WI38 (cell line): ENCODE measurements at regions not wholly inside any gene's neighbourhood (a gene's known extent, or its start where the extent isn't known, plus 50 kb on each side); places are given as distances from the start of the nearest gene placed in this dataset.
A peak's percentile ranks its signal among the peaks of the same experiment; 100 is the strongest.
"Not testable (repeated sequence)": the region's sequence is repeated elsewhere in the genome, so short reads cannot be mapped to it uniquely, and the experiment has no call there.

Source experiments
- H3K4me3 ChIP-seq: 2 replicates; pipeline ENCODE4 v1.5.1; 2011; ENCODE audit warnings: low read depth, mild to moderate bottlenecking, control low read depth, low read length
- TF ChIP-seq, protein P1 (sequence below): IDR thresholded peaks from 2 replicates; pipeline ENCODE4 v1.5.1; 2012; ENCODE audit warnings: low read depth, mild to moderate bottlenecking, control low read depth, low read length

DNA sequence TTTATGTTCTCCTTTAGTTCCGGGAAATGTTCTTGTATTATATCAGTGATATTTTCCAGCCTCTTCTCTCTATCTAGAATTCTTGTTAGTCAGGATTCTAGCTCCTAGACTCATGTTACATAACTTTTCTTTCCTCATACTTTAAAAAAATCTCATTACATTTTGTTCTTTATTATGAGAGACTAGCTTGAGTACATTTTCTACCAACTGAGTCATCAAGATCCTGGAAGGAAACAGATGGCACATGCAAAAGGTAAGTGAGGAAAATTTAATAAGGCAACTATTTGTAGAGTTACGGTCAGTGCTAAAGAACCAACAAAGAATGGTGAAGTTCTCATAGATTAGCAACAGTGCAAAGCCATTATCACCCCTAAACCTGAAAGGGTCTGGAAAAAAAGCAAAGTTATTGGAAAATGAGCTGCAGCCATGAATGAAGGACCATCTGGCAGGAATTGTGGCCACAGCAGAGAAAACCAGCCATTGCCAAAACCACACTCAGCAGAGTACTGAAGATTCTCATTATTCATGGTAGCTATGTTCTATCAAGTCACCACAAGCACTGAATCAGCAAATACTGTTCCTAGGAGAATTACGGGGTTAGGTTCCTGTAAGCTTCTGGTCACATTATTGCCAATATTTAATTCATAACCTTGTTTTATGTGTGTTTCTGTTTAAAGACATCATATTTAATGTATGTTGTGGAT lies 98.3 kb upstream of the C7orf33 start:
- TF ChIP-seq, protein P1, sequence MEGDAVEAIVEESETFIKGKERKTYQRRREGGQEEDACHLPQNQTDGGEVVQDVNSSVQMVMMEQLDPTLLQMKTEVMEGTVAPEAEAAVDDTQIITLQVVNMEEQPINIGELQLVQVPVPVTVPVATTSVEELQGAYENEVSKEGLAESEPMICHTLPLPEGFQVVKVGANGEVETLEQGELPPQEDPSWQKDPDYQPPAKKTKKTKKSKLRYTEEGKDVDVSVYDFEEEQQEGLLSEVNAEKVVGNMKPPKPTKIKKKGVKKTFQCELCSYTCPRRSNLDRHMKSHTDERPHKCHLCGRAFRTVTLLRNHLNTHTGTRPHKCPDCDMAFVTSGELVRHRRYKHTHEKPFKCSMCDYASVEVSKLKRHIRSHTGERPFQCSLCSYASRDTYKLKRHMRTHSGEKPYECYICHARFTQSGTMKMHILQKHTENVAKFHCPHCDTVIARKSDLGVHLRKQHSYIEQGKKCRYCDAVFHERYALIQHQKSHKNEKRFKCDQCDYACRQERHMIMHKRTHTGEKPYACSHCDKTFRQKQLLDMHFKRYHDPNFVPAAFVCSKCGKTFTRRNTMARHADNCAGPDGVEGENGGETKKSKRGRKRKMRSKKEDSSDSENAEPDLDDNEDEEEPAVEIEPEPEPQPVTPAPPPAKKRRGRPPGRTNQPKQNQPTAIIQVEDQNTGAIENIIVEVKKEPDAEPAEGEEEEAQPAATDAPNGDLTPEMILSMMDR = no peak

DNA sequence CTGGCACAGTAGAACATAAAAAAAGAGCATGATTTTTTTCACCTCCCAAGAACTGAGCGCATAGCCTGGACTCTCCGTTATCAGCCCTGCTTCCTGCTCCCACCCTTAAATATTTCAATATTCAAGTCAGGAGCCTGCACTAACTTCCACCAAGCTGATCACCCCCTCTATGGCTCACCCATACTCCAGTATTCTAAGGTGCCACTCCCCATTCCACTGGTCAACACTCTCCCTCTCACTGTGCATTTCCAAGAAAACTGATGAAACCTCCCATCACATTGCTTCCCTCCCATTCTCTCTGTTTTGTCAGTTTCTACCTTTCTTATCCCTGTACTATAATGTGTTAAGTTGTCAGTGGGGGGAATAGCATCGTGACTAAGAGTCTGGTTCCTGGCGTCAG lies 95.0 kb upstream of the C7orf33 start:
- TF ChIP-seq, protein P1 = no peak
- H3K4me3 ChIP-seq = no peak overlapping the region

More for the DNA sequence above, 98.3 kb upstream of the C7orf33 start:
- no peak overlapping the region for H3K4me3 ChIP-seq

DNA sequence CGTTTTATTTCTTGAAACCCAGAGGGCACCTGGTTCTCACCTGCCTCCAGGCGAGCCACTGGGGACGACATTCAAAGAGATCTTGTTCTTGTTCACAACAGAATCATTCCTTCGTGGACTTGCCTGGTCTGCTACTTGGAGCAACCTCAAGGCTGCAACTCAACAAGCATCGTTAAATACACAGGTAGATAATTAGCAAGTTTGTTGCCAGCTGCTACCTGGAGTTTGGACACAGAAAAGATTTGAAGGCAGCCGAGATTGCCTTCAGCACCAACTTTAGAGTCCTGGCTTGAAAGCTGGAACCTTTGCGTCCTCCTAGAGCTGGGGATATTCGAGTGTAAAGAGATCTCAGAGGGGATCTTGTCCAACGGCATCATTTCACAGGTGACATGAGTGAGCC lies 89.6 kb upstream of the C7orf33 start:
- H3K4me3 ChIP-seq = no peak overlapping the region
- TF ChIP-seq, protein P1 = no peak

DNA sequence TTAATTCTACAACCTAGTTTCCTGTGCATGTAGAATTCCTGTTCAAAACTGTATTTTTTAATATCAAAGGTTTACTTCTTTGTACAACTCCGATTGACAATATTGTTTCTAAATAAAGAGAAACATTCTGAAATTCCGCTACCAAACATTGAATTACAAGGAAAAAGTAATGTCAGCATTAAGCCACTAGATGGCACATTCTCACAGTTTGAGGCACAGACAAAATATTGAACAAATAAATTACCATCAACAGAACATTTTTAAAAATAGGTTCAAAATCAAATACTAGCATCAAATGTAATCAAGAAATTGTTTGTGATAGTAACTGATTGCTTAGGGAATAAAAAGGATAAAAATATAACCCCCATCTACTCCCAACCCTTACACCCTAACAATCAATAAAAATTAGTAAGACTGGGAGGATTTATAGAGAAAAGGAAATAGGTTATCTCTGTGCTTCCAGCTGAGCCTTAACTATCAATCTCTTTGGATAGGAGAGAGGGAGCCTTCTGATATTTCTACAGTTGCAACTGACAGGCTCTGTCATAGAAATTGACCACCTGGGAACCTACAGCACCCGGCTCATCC lies 86.6 kb upstream of the C7orf33 start:
- H3K4me3 ChIP-seq = no peak overlapping the region
- TF ChIP-seq, protein P1 = peak; percentile 50; the same call in 1 of the 2 replicates

DNA sequence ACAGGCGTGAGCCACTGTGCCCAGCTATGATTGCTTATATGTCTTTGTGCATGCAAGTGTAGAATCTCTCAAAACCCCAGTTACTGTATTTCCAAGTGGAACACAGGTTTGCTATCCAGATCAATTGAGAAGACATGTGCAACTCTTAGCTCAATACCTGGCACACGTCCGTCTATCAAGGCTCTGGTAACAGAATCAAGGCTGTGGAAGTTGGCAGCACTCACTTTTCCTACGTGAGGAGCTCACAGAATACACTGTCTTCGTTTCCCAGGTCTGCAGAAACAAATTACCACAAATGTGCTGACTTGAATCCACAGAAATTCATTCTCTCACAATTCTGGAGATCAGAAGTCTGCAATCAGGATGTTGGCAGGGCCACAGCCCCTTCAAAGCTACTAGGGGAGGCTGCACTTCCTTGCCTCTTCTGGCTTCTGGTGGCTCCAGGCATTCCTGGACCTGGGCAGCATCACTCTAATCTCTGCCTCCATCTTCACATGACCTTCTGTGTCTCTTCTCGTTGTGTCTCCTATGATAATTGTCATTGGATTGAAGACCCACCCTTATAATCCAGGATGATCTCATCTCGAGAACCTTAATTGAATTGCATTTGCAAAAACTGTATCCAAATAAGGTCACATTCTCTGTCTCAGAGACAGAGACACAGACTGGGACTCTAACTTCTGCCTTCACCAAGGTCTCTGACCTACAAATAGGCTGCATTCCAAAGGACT lies 84.8 kb upstream of the C7orf33 start:
- TF ChIP-seq, protein P1 = no peak
- no peak overlapping the region for H3K4me3 ChIP-seq

DNA sequence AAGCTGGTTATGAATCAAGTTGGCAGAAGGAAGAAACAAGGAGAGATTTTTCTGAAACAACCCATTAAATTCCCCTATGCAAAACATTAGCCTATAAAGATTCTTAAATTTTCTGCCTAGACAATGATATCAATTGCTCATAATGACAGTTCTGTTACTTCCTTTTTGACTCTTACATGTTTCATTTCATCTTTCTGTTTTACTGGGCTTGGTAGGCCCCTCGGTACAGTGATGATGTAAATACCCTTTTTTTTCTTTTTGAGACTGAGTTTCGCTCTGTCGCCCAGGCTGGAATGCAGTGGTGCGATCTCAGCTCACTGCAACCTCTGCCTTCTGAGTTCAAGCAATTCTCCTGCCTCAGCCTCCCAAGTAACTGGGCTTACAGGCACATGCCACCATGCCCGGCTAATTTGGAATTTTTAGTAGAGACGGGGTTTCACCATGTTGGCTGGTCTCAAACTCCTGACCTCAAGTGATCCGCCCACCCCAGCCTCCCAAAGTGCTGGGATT lies 83.4 kb upstream of the C7orf33 start:
- H3K4me3 ChIP-seq = not testable (repeated sequence)

DNA sequence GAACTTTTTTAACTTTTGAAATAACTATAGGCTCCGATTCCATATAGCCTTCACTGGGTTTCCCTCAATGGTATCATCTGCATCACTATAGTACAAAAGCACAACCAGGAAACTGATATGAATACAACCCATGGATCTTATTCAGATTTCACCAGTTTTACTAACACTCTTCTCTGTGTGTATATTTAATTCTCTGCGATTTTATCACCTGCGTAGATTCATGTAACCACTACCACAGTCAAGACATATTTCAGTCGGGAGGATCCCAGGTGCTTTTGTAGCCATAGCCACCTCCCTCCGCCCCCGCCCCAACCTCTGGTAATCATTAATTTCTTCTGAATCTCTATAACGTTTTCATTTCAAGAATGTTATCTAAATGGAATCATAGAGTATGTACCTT lies 82.8 kb upstream of the C7orf33 start:
- H3K4me3 ChIP-seq = no peak overlapping the region
- TF ChIP-seq, protein P1 = no peak
